ENCODE measurements at regions not wholly inside any gene's neighbourhood (a gene's known extent, or its start where the extent isn't known, plus 50 kb on each side); places are given as distances from the start of the nearest gene placed in this dataset.
"Not testable (repeated sequence)": the region's sequence is repeated elsewhere in the genome, so short reads cannot be mapped to it uniquely, and the experiment has no call there.

GRCh38 chr12:74039138-74039537 lies 498.5 kb upstream of the ATXN7L3B start:
- not testable (repeated sequence) for DNase-seq (ENCODE audit: insufficient read length, low spot score); FAIRE-seq

DNA sequence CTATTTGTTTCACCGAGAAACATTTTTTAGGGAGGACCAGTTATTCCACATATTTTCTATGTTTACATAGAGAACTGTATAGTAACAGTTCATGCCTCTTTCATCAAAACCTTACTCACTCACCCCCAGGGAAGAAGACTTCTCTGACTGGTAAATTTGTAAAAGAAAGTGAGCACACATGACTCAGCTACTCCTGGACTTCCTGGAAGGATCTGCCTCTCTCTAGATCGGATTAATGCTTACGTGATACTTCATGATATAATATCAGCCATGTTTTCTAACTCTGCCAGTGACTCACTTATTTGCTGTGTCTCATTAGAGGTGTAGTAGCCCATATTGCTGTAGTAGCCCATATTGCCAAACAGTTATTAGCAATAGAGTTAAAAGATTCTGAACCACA lies 494.3 kb upstream of the ATXN7L3B start:
- DNase-seq (ENCODE audit: insufficient read length, low spot score) (no peak), FAIRE-seq (no peak)

DNA sequence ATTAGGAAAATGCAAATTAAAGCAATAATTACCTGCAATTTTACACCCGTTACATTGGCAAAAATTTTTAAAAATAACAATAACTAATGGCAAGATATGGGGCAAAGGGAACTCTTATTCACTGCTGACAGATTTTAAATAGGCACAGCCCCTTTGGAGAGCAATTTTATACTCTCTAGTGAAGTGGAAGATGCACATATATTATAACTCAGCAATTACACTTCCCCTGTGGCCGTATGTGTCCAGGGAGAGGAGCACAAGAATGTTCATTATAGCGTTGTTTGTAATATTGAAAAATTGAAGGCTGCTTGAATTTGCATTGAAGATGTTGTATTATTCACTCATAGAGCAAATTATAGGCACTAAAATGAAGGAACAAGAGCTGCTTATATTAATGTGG lies 488.3 kb upstream of the ATXN7L3B start:
- FAIRE-seq, result no peak
- no peak for DNase-seq (ENCODE audit: insufficient read length, low spot score)

DNA sequence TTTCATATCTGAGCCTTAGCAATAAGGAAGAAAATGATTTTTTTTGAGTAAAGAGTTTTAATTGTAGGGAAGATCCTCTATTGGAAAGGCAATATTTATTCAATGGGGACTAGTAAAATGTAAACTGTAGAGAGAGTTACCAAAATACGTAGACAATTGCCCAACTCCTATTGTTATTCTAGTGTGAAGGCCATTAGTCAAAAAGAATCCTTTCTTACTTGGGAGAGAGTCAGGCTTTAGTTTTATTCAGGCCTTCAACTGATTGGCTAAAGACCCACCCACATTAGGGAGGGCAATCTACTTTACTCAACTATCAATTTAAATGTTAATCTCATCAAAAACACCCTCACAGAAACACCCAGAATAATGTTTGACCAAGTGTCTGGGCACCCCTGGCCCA lies 485.8 kb upstream of the ATXN7L3B start:
- FAIRE-seq (no peak), DNase-seq (ENCODE audit: insufficient read length, low spot score) (no peak)

DNA sequence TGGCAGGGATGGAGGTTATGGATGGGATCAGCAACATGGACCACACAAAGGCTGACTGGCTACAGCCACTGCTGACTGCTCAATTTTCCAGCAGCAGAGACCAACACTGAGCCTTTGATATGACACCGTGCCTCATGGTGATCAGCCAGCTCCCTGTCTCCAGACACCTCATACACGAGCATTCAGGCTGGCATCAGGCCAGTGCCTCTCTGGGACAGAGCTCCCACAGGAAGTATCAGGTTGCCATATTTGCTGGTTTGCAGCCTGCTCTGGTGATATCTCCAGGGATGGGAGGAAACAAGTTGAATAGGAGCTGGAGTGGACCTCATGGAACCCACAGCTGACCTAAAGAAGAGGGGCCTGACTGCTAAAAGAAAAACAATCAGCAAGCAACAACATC lies 471.2 kb upstream of the ATXN7L3B start:
- no peak for DNase-seq (ENCODE audit: insufficient read length, low spot score)
- no peak for FAIRE-seq

DNA sequence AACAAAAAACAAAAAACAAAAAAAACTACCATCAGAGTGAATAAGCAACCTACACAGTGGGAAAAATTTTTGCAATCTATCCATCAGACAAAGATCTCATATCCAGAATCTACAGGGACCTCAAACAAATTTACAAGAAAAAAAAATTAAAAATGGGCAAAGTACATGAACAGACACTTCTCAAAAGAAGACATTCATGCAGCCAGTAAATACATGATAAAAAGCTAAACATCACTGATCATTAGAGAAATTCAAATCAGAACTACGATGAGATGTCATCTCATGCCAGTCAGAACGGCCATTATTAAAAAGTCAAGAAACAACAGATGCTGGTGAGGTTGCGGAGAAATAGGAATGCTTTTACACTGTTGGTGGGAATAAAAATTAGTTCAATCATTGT lies 466.5 kb upstream of the ATXN7L3B start:
- no peak for FAIRE-seq

GRCh38 chr12:74076918-74077317 lies 460.7 kb upstream of the ATXN7L3B start:
- DNase-seq (ENCODE audit: insufficient read length, low spot score) (no peak), FAIRE-seq (no peak)

More for the DNA sequence above, 466.5 kb upstream of the ATXN7L3B start:
- no peak for DNase-seq (ENCODE audit: insufficient read length, low spot score)

GRCh38 chr12:74105434-74105833 lies 432.2 kb upstream of the ATXN7L3B start:
- DNase-seq (ENCODE audit: insufficient read length, low spot score), result no peak
- FAIRE-seq, result no peak

GRCh38 chr12:74108729-74109128 lies 428.9 kb upstream of the ATXN7L3B start:
- DNase-seq (ENCODE audit: insufficient read length, low spot score), result no peak
- no peak for FAIRE-seq

DNA sequence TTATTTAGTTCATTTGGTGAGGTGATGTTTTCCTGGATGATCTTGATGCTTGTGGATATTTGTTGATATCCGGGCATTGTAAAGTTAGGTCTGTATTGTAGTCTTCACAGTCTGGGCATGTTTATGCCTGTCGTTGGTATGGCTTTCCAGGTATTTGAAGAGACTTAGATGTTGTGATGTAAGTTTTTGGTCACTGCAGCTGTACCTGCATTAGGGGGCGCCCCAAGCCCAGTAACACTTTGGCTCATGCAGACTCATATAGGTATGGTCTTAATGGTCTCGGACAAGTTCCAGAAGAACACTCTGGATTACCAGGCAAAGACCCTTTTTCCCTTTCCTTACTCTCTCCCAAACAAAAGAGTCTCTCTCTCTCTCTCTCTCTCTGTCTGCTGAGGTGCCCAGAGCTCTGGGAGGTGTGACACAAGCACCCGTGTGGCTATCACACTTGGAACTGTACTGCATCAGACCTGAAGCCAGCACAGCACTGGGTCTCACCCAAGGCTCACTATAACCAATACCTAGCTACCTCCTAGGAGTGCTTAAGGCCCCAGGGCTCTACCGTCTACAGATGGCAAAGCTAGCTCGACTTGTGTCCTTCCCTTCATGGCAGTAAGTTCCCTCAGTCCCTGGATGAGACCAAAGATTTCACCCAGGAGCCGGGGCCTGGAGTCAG lies 425.8 kb upstream of the ATXN7L3B start:
- DNase-seq (ENCODE audit: insufficient read length, low spot score), result no peak

GRCh38 chr12:74119811-74120362 lies 417.7 kb upstream of the ATXN7L3B start:
- no peak for DNase-seq (ENCODE audit: insufficient read length, low spot score)
- no peak for FAIRE-seq

More for the DNA sequence above, 425.8 kb upstream of the ATXN7L3B start:
- no peak for FAIRE-seq

DNA sequence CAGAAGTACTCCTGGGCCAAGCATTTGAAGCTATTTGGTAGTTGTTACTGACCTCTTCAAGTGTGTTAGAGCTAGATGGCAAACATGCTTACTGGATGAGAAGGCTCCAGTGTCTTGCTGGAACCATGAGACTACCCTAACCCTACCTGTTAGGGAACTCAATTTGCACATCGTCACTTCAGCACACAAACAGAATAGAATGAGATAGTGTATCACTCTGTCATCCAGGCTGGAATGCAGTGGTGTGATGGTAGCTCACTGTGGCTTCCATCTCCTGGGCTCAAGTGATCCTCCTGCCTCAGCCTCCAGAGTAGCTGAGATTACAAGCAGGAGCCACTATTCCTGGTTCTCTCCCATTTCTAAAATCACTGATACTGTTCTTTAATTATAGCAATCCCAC lies 417.0 kb upstream of the ATXN7L3B start:
- DNase-seq (ENCODE audit: insufficient read length, low spot score), result no peak
- FAIRE-seq, result no peak

DNA sequence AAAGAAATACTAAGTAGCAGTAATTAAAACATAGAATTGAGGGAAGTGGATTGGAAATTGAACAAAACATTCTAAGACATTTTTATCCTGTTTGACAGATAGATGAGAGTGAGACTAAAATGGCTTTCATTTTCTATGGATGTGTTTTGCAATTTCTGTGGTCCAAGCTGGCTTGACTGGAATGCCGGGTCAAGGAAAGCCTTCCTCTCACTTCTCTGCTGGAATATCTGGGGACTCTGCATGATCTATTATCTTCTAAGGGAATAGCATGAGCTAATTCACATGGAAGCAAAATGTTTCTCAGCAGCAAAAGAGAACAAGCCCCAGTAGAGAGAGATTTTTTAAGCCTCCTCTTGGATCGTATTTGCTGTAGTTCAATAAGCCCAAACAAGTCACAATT lies 407.9 kb upstream of the ATXN7L3B start:
- FAIRE-seq, result no peak

DNA sequence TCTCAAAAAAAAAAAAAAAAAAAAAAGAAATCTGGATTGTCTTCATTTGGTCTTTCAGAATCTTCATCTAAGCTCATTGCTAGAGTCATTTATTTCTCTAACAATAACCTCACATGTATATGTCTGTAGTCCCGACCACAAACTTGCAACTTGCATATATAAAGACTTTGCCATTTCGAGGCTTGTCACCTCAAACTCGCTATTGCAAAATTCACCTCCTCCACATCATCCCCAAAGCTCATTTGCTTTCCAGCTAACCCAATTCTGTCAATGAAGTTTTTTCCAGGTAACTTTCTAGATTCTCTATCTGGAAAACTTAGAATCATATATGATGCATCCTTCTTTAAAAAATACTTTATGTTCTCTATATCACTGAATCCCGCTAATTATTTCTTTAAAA lies 393.2 kb upstream of the ATXN7L3B start:
- FAIRE-seq (no peak), DNase-seq (ENCODE audit: insufficient read length, low spot score) (no peak)

More for the DNA sequence above, 407.9 kb upstream of the ATXN7L3B start:
- DNase-seq (ENCODE audit: insufficient read length, low spot score), result no peak

GRCh38 chr12:74145328-74145727 lies 392.3 kb upstream of the ATXN7L3B start:
- DNase-seq (ENCODE audit: insufficient read length, low spot score) (no peak), FAIRE-seq (no peak)

DNA sequence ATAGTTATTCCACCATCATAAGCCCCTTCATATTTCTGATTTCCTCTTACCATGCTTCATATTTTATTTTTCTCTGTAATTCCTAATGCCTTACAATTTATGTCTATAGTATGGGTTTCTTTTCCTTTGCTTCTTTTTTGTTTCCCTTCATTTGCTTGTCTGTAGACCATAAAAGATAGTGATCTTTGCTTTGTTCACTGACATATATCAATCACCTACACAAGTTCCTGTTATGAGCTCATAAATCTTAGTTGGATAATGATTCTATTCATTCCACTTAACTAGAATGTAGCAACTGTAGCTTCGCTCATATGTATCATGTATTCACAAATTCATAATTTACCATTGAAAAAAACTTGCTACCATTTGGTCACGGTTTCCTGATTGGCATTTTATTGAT lies 388.8 kb upstream of the ATXN7L3B start:
- FAIRE-seq (no peak), DNase-seq (ENCODE audit: insufficient read length, low spot score) (no peak)

- FAIRE-seq (no peak), DNase-seq (ENCODE audit: insufficient read length, low spot score) (no peak)
These were observed 385.3 kb upstream of the ATXN7L3B start for GRCh38 chr12:74152370-74152769.

GRCh38 chr12:74166096-74166495 lies 371.5 kb upstream of the ATXN7L3B start:
- FAIRE-seq (no peak), DNase-seq (ENCODE audit: insufficient read length, low spot score) (no peak)

GRCh38 chr12:74169607-74170006 lies 368.0 kb upstream of the ATXN7L3B start:
- DNase-seq (ENCODE audit: insufficient read length, low spot score) (no peak), FAIRE-seq (no peak)

GRCh38 chr12:74170645-74171477 lies 366.8 kb upstream of the ATXN7L3B start:
- no peak for DNase-seq (ENCODE audit: insufficient read length, low spot score)
- FAIRE-seq, result no peak

GRCh38 chr12:74171478-74171909 lies 366.1 kb upstream of the ATXN7L3B start:
- no peak for FAIRE-seq
- no peak for DNase-seq (ENCODE audit: insufficient read length, low spot score)

- DNase-seq (ENCODE audit: insufficient read length, low spot score), result not testable (repeated sequence)
These were observed 362.7 kb upstream of the ATXN7L3B start for GRCh38 chr12:74174961-74175360.

More at GRCh38 chr12:74174961-74175360, 362.7 kb upstream of the ATXN7L3B start:
- not testable (repeated sequence) for FAIRE-seq
